ENCODE measurements at regions not wholly inside any gene's neighbourhood (a gene's known extent, or its start where the extent isn't known, plus 50 kb on each side); places are given as distances from the start of the nearest gene placed in this dataset.
"Not testable (repeated sequence)": the region's sequence is repeated elsewhere in the genome, so short reads cannot be mapped to it uniquely, and the experiment has no call there.

DNA sequence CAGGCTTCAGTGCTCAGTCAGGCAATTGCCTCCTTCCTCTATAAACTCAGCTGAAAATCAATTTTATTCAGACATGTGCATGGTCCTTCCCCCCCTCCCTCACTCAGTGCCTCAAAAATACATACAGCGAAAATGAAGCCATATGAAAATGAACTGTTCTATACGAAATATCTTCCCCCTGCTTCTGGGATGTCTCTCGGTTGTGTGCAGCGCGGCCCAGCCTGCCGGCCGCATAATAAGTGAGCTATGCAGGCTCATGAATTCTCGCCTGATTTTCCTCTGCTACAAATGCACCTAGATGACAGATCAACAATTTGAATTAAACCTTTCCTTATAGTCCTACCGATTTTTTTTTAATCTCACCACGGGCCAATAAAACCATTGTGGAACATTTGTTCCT lies 252.9 kb downstream of the CRLF2 start:
- H3K36me3 ChIP-seq (ENCODE audit: insufficient read depth, low read length): no peaks in the 10 kb centered on the region
- H3K4me3 ChIP-seq (ENCODE audit: insufficient read depth, low read depth, low read length): no peak overlapping the region
- no peak overlapping the region for H3K4me3 Mint-ChIP-seq (ENCODE audit: unreplicated experiment)
- H3K27me3 ChIP-seq (ENCODE audit: insufficient read depth, low read length): no peaks in the 10 kb centered on the region
- H3K9ac ChIP-seq (ENCODE audit: low read length): no peak overlapping the region
- H3K27ac ChIP-seq (ENCODE audit: low read depth, low read length): no peak overlapping the region
- H3K4me2 ChIP-seq (ENCODE audit: low read length): no peak overlapping the region
- no peaks in the 10 kb centered on the region for H3K4me1 ChIP-seq (ENCODE audit: insufficient read depth, low read length)
- no peaks in the 10 kb centered on the region for H3K27me3 Mint-ChIP-seq (ENCODE audit: low read depth, unreplicated experiment)
- FAIRE-seq (no peak), DNase-seq (ENCODE audit: low read depth) (no peak)
- no peaks in the 10 kb centered on the region for H3K36me3 Mint-ChIP-seq (ENCODE audit: low read depth, unreplicated experiment)
- H3K27ac Mint-ChIP-seq (ENCODE audit: unreplicated experiment): no peak overlapping the region
- TF ChIP-seq CTCF (IDR thresholded peaks at IDR 0.05; ENCODE audit: insufficient read depth, low read depth, low read length) (no peak), EZH2 (IDR thresholded peaks at IDR 0.05; ENCODE audit: insufficient read depth, low read length) (no peak)
- H2AFZ ChIP-seq (ENCODE audit: low read depth, low read length): no peak overlapping the region
- peaks cover 9% of the 10 kb centered on the region for H3K9me3 Mint-ChIP-seq (ENCODE audit: unreplicated experiment)
- H3K79me2 ChIP-seq (ENCODE audit: insufficient read depth, low read length): no peaks in the 10 kb centered on the region
- no peaks in the 10 kb centered on the region for H3K4me1 Mint-ChIP-seq (ENCODE audit: low read depth, unreplicated experiment)
- no peaks in the 10 kb centered on the region for H4K20me1 ChIP-seq (ENCODE audit: insufficient read depth, low read length)
- peaks cover 6% of the 10 kb centered on the region for H3K9me3 ChIP-seq (ENCODE audit: insufficient read depth, low read depth, low read length)

DNA sequence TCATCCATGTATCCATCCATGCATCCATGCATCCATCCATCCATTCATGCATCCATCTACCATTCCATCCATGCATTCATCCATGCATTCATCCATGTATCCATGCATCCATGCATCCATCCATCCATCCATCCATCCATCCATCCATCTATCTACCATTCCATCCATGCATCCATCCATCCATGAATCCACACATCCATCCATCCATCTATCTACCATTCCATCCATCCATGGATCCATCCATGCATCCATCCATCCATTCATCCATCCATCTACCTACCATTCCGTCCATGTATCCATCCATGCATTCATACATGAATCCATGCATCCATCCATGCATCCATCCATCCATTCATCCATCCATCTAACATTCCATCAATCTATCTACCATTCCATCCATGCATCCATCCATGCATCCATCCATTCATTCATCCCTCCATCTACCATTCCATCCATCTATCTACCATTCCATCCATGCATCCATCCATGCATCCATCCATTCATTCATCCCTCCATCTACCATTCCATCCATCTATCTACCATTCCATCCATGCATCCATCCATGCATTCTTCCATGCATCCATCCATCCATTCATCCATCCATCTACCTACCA lies 257.2 kb downstream of the CRLF2 start:
- H3K27me3 ChIP-seq (ENCODE audit: insufficient read depth, low read length); H3K4me1 ChIP-seq (ENCODE audit: insufficient read depth, low read length); H2AFZ ChIP-seq (ENCODE audit: low read depth, low read length); H3K27ac ChIP-seq (ENCODE audit: low read depth, low read length); H3K9ac ChIP-seq (ENCODE audit: low read length); H3K4me1 Mint-ChIP-seq (ENCODE audit: low read depth, unreplicated experiment); H4K20me1 ChIP-seq (ENCODE audit: insufficient read depth, low read length); H3K4me3 ChIP-seq (ENCODE audit: insufficient read depth, low read depth, low read length); H3K4me2 ChIP-seq (ENCODE audit: low read length); H3K36me3 ChIP-seq (ENCODE audit: insufficient read depth, low read length); H3K79me2 ChIP-seq (ENCODE audit: insufficient read depth, low read length); H3K27me3 Mint-ChIP-seq (ENCODE audit: low read depth, unreplicated experiment); H3K4me3 Mint-ChIP-seq (ENCODE audit: unreplicated experiment); H3K36me3 Mint-ChIP-seq (ENCODE audit: low read depth, unreplicated experiment); DNase-seq (ENCODE audit: low read depth); H3K27ac Mint-ChIP-seq (ENCODE audit: unreplicated experiment); FAIRE-seq; H3K9me3 Mint-ChIP-seq (ENCODE audit: unreplicated experiment): not testable (repeated sequence)
- peaks cover 11% of the 10 kb centered on the region for H3K9me3 ChIP-seq (ENCODE audit: insufficient read depth, low read depth, low read length)

DNA sequence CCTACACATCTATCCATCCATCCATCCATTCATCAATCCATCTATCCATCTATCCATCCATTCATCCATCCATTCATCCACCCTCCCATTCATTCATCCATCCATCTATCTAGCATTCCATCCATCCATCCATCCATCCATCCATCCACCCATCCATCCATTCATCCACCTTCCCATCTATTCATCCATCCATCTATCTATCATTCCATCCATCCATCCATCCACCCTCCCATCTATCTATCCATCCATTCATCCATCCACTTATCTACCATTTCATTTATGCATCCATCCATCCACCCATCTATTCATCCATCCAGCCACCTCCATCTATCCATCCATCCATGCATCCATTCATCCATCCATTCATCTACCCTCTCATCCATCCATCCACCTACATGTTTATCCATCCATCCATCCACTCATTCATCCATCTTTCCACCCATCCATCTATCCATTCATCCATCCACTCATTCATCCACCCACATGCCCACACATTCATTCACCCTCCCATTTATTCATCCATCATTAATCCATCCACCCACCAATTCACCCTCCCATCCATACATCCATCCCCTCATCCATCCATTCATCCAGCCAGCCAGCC lies 258.5 kb downstream of the CRLF2 start:
- Histone ChIP-seq H2AFZ (ENCODE audit: low read depth, low read length) (no peak overlapping the region), H3K4me3 (ENCODE audit: insufficient read depth, low read depth, low read length) (no peak overlapping the region), H3K4me2 (ENCODE audit: low read length) (no peak overlapping the region), H3K4me1 (ENCODE audit: insufficient read depth, low read length) (no peaks in the 10 kb centered on the region), H3K36me3 (ENCODE audit: insufficient read depth, low read length) (no peaks in the 10 kb centered on the region), H3K27me3 (ENCODE audit: insufficient read depth, low read length) (no peaks in the 10 kb centered on the region), H4K20me1 (ENCODE audit: insufficient read depth, low read length) (no peaks in the 10 kb centered on the region), H3K79me2 (ENCODE audit: insufficient read depth, low read length) (no peaks in the 10 kb centered on the region), H3K9me3 (ENCODE audit: insufficient read depth, low read depth, low read length) (peaks cover 11% of the 10 kb centered on the region), H3K27ac (ENCODE audit: low read depth, low read length) (no peak overlapping the region), H3K9ac (ENCODE audit: low read length) (no peak overlapping the region)
- Mint-ChIP-seq H3K27me3 (ENCODE audit: low read depth, unreplicated experiment) (no peaks in the 10 kb centered on the region), H3K9me3 (ENCODE audit: unreplicated experiment) (peaks cover 3% of the 10 kb centered on the region), H3K4me1 (ENCODE audit: low read depth, unreplicated experiment) (no peaks in the 10 kb centered on the region), H3K27ac (ENCODE audit: unreplicated experiment) (no peak overlapping the region), H3K36me3 (ENCODE audit: low read depth, unreplicated experiment) (no peaks in the 10 kb centered on the region), H3K4me3 (ENCODE audit: unreplicated experiment) (no peak overlapping the region)
- FAIRE-seq: no peak
- no peak for DNase-seq (ENCODE audit: low read depth)
- TF ChIP-seq EZH2 (IDR thresholded peaks at IDR 0.05; ENCODE audit: insufficient read depth, low read length): no peak
- no peak for TF ChIP-seq CTCF (IDR thresholded peaks at IDR 0.05; ENCODE audit: insufficient read depth, low read depth, low read length)
